OCI-LY1 (cell line): ENCODE measurements at regions not wholly inside any gene's neighbourhood (a gene's known extent, or its start where the extent isn't known, plus 50 kb on each side); places are given as distances from the start of the nearest gene placed in this dataset.
"Not testable (repeated sequence)": the region's sequence is repeated elsewhere in the genome, so short reads cannot be mapped to it uniquely, and the experiment has no call there.

Experiments used
- H2AFZ ChIP-seq: fragments of 200-600 bp; sonication (generic), shearing (Covaris generic); 2 replicates; pipeline ENCODE4 v1.6.0; 2014; ENCODE audit warnings: antibody characterized with exemption, mild to moderate bottlenecking, low read length
- H3F3A ChIP-seq: fragments of 200-600 bp; sonication (generic), shearing (Covaris generic); 2 replicates; pipeline ENCODE4 v1.6.0; 2014; ENCODE audit warnings: mild to moderate bottlenecking, antibody characterized with exemption, low read length, moderate library complexity; ENCODE audit not compliant: insufficient read depth
- H3K27ac ChIP-seq: fragments of 200-600 bp; sonication (generic); 2 replicates; pipeline ENCODE4 v1.5.1; 2014; ENCODE audit warnings: low read length, mixed run types, mild to moderate bottlenecking, low read depth; ENCODE audit not compliant: poor library complexity, severe bottlenecking
- H3K27me3 ChIP-seq: fragments of 200-600 bp; sonication (generic); 2 replicates; pipeline ENCODE4 v1.6.0; 2014; ENCODE audit warnings: antibody characterized with exemption, mild to moderate bottlenecking, low read length, moderate library complexity; ENCODE audit not compliant: insufficient read depth
- H3K36me3 ChIP-seq: fragments of 200-600 bp; sonication (generic); 2 replicates; pipeline ENCODE4 v1.6.1; 2014; ENCODE audit warnings: mild to moderate bottlenecking, antibody characterized with exemption, low read length, moderate library complexity, mixed read lengths; ENCODE audit not compliant: insufficient read depth
- H3K4me1 ChIP-seq: fragments of 200-600 bp; sonication (generic); 2 replicates; pipeline ENCODE4 v1.5.1; 2014; ENCODE audit warnings: mild to moderate bottlenecking, low read length, moderate library complexity; ENCODE audit not compliant: insufficient read depth, severe bottlenecking
- H3K4me2 ChIP-seq: fragments of 200-600 bp; sonication (generic), shearing (Covaris generic); 2 replicates; pipeline ENCODE4 v1.6.1; 2014; ENCODE audit warnings: low read length
- H3K4me3 ChIP-seq: fragments of 200-600 bp; sonication (generic); 2 replicates; pipeline ENCODE4 v1.5.1; 2014; ENCODE audit warnings: low read length, low read depth, mild to moderate bottlenecking, mixed read lengths; ENCODE audit not compliant: poor library complexity, severe bottlenecking
- H3K79me2 ChIP-seq: fragments of 200-600 bp; shearing (Covaris generic); 2 replicates; pipeline ENCODE4 v1.6.1; 2016; ENCODE audit warnings: mixed run types, low read length, mixed read lengths; ENCODE audit not compliant: insufficient read depth
- H3K9ac ChIP-seq: fragments of 200-600 bp; sonication (generic), shearing (Covaris generic); 2 replicates; pipeline ENCODE4 v1.6.1; 2014; ENCODE audit warnings: mild to moderate bottlenecking, low read length, mixed read lengths
- H3K9me2 ChIP-seq: fragments of 200-600 bp; sonication (generic), shearing (Covaris generic); 2 replicates; pipeline ENCODE4 v1.6.1; 2014; ENCODE audit warnings: low read depth, mild to moderate bottlenecking, low read length, mixed read lengths
- H3K9me3 ChIP-seq: fragments of 200-600 bp; shearing (Covaris generic); 2 replicates; pipeline ENCODE4 v1.6.1; 2014; ENCODE audit warnings: low read length, mixed read lengths
- H4K20me1 ChIP-seq: fragments of 200-600 bp; sonication (generic), shearing (Covaris generic); 2 replicates; pipeline ENCODE4 v1.6.0; 2016; ENCODE audit warnings: mild to moderate bottlenecking, low read length; ENCODE audit not compliant: insufficient read depth
- EZH2 ChIP-seq: fragments of 200-600 bp; sonication (generic), shearing (Covaris generic); IDR thresholded peaks from 2 replicates; pipeline ENCODE4 v1.8.0; 2017; ENCODE audit warnings: borderline replicate concordance, mixed run types, mild to moderate bottlenecking, antibody characterized with exemption, low read length, moderate library complexity, mixed read lengths
- TF ChIP-seq, protein P1 (sequence below): fragments of 200-600 bp; sonication (generic), shearing (Covaris generic); IDR thresholded peaks from 2 replicates; pipeline ENCODE4 v1.5.1; 2017; ENCODE audit warnings: mild to moderate bottlenecking, antibody characterized with exemption, low read length, moderate library complexity, mixed read lengths

DNA sequence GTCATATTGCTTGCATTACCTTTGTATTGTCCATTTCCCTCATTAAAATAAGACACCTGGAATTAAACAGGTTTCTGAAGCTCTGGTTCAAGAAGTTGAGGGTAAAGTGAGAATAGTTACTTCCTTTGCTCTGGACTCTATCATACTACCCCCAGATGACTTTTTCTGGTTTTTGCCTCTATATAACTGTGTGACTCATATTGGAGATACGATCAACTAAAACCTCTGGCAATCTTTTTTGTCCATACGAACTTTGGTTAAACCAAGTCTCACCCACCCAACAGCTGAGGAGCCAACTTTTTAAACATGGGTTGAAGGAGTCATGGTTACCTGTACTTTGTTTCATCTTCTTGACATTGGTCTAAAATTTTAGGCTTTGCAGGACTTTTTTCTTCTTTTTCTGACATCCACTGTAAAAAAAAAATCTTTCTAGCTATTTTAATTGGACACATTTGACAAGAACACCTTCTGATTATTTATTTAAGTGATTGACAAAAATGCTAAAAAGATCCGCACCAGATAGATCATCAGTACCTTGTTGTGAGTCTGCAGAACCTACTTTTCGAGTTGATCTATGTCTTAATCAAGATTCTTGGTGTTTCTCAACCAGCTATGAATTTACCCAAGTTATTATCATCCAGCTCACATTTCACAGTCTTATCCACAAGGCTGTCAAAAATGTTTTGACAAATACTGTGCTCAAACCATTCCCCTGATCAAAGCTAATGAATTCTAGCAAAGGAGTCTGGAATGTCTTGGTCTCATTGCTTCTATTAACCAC is 166.0 kb downstream of the IPO8 start:
- no peak overlapping the region for H3K4me2 ChIP-seq
- no peak overlapping the region for H3K4me3 ChIP-seq
- H3K79me2 ChIP-seq: no peaks in the 10 kb centered on the region
- H3K9me2 ChIP-seq: no peaks in the 10 kb centered on the region
- no peaks in the 10 kb centered on the region for H3F3A ChIP-seq
- no peaks in the 10 kb centered on the region for H3K36me3 ChIP-seq
- no peaks in the 10 kb centered on the region for H4K20me1 ChIP-seq
- no peaks in the 10 kb centered on the region for H3K9me3 ChIP-seq
- H3K9ac ChIP-seq: no peak overlapping the region
- no peak overlapping the region for H3K27ac ChIP-seq
- no peak overlapping the region for H2AFZ ChIP-seq
- H3K27me3 ChIP-seq: no peaks in the 10 kb centered on the region
- no peak for TF ChIP-seq EZH2
- H3K4me1 ChIP-seq: no peaks in the 10 kb centered on the region

DNA sequence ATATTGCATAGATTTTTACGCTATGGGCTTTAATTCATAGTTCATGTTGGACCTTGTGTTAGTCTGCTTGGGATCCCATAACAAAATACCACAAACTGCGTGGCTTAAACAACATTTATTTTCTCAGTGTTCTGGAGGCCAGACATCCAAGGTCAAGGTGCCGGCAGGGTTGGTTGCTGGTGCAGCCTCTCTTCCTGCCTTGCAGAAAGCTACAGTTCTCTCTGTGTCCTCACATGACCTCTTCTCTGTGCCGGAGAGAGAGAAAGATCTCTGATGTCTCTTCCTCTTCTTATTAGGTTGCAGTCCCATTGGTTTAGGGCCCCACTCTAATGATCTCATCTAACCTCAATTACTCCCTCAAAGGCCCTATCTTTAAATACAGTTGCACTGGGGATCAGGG is 170.5 kb downstream of the IPO8 start:
- H2AFZ ChIP-seq: no peak overlapping the region
- H3K4me1 ChIP-seq: no peaks in the 10 kb centered on the region
- H3K4me2 ChIP-seq: no peak overlapping the region
- H3K4me3 ChIP-seq: no peak overlapping the region
- TF ChIP-seq EZH2: no peak
- no peak overlapping the region for H3K27ac ChIP-seq
- no peak overlapping the region for H3K9ac ChIP-seq
- H3K36me3 ChIP-seq: no peaks in the 10 kb centered on the region
- no peaks in the 10 kb centered on the region for H3K79me2 ChIP-seq
- H3K9me2 ChIP-seq: no peaks in the 10 kb centered on the region
- H3F3A ChIP-seq: no peaks in the 10 kb centered on the region
- no peaks in the 10 kb centered on the region for H4K20me1 ChIP-seq
- no peaks in the 10 kb centered on the region for H3K9me3 ChIP-seq
- no peaks in the 10 kb centered on the region for H3K27me3 ChIP-seq

DNA sequence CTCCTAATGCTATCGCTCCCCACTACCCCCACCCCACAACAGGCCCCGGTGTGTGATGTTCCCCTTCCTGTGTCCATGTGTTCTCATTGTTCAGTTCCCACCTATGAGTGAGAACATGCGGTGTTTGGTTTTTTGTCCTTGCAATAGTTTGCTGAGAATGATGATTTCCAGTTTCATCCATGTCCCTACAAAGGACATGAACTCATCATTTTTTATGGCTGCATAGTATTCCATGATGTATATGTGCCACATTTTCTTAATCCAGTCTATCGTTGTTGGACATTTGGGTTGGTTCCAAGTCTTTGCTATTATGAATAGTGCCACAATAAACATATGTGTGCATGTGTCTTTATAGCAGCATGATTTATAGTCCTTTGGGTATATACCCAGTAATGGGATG is 175.4 kb downstream of the IPO8 start:
- H3K36me3 ChIP-seq, H3K4me1 ChIP-seq, H3F3A ChIP-seq, H3K27me3 ChIP-seq, H3K9ac ChIP-seq, H3K79me2 ChIP-seq, H3K27ac ChIP-seq, H3K4me2 ChIP-seq, H3K9me3 ChIP-seq, H2AFZ ChIP-seq, H3K9me2 ChIP-seq, H3K4me3 ChIP-seq, H4K20me1 ChIP-seq: not testable (repeated sequence)

DNA sequence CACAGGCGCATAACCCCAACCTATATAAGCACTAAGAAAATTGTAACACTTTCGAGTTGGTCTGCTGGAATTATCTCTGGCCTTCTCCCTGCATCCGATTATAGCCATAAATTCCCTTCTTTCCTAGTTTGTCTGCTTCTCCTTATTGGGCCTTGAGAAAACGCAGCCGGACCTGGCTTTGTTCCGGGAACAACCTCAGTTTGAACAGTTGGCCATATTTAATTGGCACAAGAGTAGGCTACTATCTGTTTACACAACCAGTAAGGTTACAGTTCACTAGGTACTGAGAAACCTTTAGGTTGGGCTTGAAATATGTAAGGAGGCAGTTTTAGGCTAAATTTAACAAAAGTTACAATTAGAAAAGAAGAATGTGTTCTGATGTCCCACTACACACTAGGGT is 176.1 kb downstream of the IPO8 start:
- Histone ChIP-seq H2AFZ (no peak overlapping the region), H3F3A (no peaks in the 10 kb centered on the region), H3K36me3 (no peaks in the 10 kb centered on the region), H4K20me1 (no peaks in the 10 kb centered on the region), H3K9ac (no peak overlapping the region), H3K4me2 (no peak overlapping the region), H3K27ac (peak overlapping the region; percentile 44), H3K4me1 (no peaks in the 10 kb centered on the region), H3K79me2 (no peaks in the 10 kb centered on the region), H3K9me3 (no peaks in the 10 kb centered on the region), H3K27me3 (no peaks in the 10 kb centered on the region), H3K4me3 (no peak overlapping the region), H3K9me2 (no peaks in the 10 kb centered on the region)
- TF ChIP-seq, protein P1, sequence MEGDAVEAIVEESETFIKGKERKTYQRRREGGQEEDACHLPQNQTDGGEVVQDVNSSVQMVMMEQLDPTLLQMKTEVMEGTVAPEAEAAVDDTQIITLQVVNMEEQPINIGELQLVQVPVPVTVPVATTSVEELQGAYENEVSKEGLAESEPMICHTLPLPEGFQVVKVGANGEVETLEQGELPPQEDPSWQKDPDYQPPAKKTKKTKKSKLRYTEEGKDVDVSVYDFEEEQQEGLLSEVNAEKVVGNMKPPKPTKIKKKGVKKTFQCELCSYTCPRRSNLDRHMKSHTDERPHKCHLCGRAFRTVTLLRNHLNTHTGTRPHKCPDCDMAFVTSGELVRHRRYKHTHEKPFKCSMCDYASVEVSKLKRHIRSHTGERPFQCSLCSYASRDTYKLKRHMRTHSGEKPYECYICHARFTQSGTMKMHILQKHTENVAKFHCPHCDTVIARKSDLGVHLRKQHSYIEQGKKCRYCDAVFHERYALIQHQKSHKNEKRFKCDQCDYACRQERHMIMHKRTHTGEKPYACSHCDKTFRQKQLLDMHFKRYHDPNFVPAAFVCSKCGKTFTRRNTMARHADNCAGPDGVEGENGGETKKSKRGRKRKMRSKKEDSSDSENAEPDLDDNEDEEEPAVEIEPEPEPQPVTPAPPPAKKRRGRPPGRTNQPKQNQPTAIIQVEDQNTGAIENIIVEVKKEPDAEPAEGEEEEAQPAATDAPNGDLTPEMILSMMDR: no peak
